ENCODE measurements at regions not wholly inside any gene's neighbourhood (a gene's known extent, or its start where the extent isn't known, plus 50 kb on each side); places are given as distances from the start of the nearest gene placed in this dataset.

- Histone ChIP-seq H3K9me2 (no peaks in the 10 kb centered on the region), H4K20me1 (ENCODE audit: insufficient read depth) (no peaks in the 10 kb centered on the region), H3F3A (replicated peaks; ENCODE audit: insufficient read depth) (no peaks in the 10 kb centered on the region), H3K9ac (no peak overlapping the region), H3K36me3 (replicated peaks in 1 of 2; ENCODE audit: control insufficient read depth in 1 of 2, insufficient read depth in 2 of 2, low read length in 1 of 2) (no peaks in the 10 kb centered on the region), H3K9me3 (no peaks in the 10 kb centered on the region), H3K79me2 (ENCODE audit: insufficient read depth) (no peaks in the 10 kb centered on the region), H3K4me3 (ENCODE audit: low read depth in 2 of 2, low read length in 1 of 2) (no peak overlapping the region), H3K4me1 (ENCODE audit: control insufficient read depth in 1 of 2, insufficient read depth in 2 of 2, low read depth in 1 of 2, low read length in 1 of 2) (peaks cover 4 to 5% of the 10 kb centered on the region in 2 experiments), H2AFZ (ENCODE audit: low read depth) (no peak overlapping the region), H3K27me3 (ENCODE audit: insufficient read depth) (no peaks in the 10 kb centered on the region), H3K4me2 (no peak overlapping the region), H3K27ac (ENCODE audit: low read depth in 2 of 2, low read length in 1 of 2) (no peak overlapping the region)
- POLR2A ChIA-PET: no interaction called here
- DNase-seq: no peak
- CTCF ChIA-PET: interaction anchor here (0.6 to 4.9 kb wide), 6 partner anchors 10 to 1480 kb away, joined by 3 to 53 read pairs (median 26); no protein-coding TSS in a partner anchor
- 90% methylated on average over 5 of the region's 5 CpGs for WGBS (ENCODE audit: low lambda C conversion rate)
- TF ChIP-seq FOXJ3 (CRISPR knock-in tag; IDR thresholded peaks at IDR 0.05) (no peak), USF1 (IDR thresholded peaks at IDR 0.05; ENCODE audit: borderline replicate concordance, low read depth) (no peak), RXRA (IDR thresholded peaks at IDR 0.05; ENCODE audit: borderline replicate concordance, low read depth) (no peak), SIN3A (IDR thresholded peaks at IDR 0.05; ENCODE audit: borderline replicate concordance, low read depth, low read length) (no peak), CHD2 (IDR thresholded peaks at IDR 0.05; ENCODE audit: low read length, partially characterized antibody) (no peak), MEF2A (IDR thresholded peaks at IDR 0.05; ENCODE audit: borderline replicate concordance, low read depth) (no peak), RFX5 (IDR thresholded peaks at IDR 0.05; ENCODE audit: low read length) (no peak), IRF3 (IDR thresholded peaks at IDR 0.05; ENCODE audit: low read depth, low read length) (no peak), EP300 (IDR thresholded peaks at IDR 0.05; ENCODE audit: borderline replicate concordance in 1 of 2, low read depth in 1 of 2, low read length in 1 of 2) (no peak), POLR2AphosphoS5 (IDR thresholded peaks at IDR 0.05; ENCODE audit: low read depth, low read length) (no peak), MAX (IDR thresholded peaks at IDR 0.05; ENCODE audit: low read depth) (no peak), TEAD4 (IDR thresholded peaks at IDR 0.05; ENCODE audit: borderline replicate concordance, insufficient read depth) (no peak), JUND (IDR thresholded peaks at IDR 0.05) (no peak), FOXM1 (IDR thresholded peaks at IDR 0.05; ENCODE audit: low read depth) (no peak), GABPA (IDR thresholded peaks at IDR 0.05; ENCODE audit: low read depth) (no peak), MXI1 (IDR thresholded peaks at IDR 0.05; ENCODE audit: low read depth, low read length) (no peak), EZH2phosphoT487 (IDR thresholded peaks at IDR 0.05; ENCODE audit: borderline replicate concordance, low read depth) (no peak), FOSL2 (IDR thresholded peaks at IDR 0.05; ENCODE audit: borderline replicate concordance, low read depth) (no peak), ELF1 (IDR thresholded peaks at IDR 0.05) (no peak), REST (IDR thresholded peaks at IDR 0.05; ENCODE audit: low read depth, low read length) (no peak)
These were observed 117.9 kb downstream of the SLC30A10 start for GRCh38 chr1:219810451-219810850.

Measured in SK-N-SH (cell line).